ENCODE measurements at regions not wholly inside any gene's neighbourhood (a gene's known extent, or its start where the extent isn't known, plus 50 kb on each side); places are given as distances from the start of the nearest gene placed in this dataset.

DNA sequence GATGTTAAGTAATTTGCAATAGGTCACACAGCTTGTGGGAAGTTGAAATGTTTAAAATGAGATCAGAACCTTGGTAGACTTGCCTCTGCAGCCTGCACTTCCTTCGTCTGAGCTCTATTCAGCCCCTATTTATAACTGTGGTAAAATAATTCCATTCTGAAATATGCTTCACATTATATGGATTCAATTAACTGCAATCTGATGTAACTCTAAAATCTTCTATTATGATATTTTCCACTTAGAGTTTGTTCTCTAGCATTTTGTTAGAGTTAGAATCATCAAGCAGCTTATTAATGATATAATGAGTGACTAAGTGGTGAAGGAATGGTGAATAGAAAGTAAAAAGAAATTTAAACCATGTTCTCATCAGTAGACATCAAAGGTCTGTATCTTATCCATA is 139.6 kb upstream of the ARHGAP28 start:
- Histone ChIP-seq H3K36me3 (ENCODE audit: insufficient read depth, low read length) (no peaks in the 10 kb centered on the region), H3K9me3 (ENCODE audit: insufficient read depth, low read depth, low read length) (no peaks in the 10 kb centered on the region), H3K27me3 (ENCODE audit: insufficient read depth, low read length) (no peaks in the 10 kb centered on the region), H2AFZ (ENCODE audit: low read depth, low read length) (no peak overlapping the region), H3K4me2 (ENCODE audit: low read length) (no peak overlapping the region), H3K4me1 (ENCODE audit: insufficient read depth, low read length) (no peaks in the 10 kb centered on the region), H3K4me3 (ENCODE audit: insufficient read depth, low read depth, low read length) (no peak overlapping the region), H3K79me2 (ENCODE audit: insufficient read depth, low read length) (no peaks in the 10 kb centered on the region), H3K27ac (ENCODE audit: low read depth, low read length) (no peak overlapping the region), H3K9ac (ENCODE audit: low read length) (no peak overlapping the region), H4K20me1 (ENCODE audit: insufficient read depth, low read length) (no peaks in the 10 kb centered on the region)
- FAIRE-seq (no peak), DNase-seq (ENCODE audit: low read depth) (no peak)
- H3K36me3 Mint-ChIP-seq (ENCODE audit: low read depth, unreplicated experiment): no peaks in the 10 kb centered on the region
- H3K4me3 Mint-ChIP-seq (ENCODE audit: unreplicated experiment): no peak overlapping the region
- H3K9me3 Mint-ChIP-seq (ENCODE audit: unreplicated experiment): peaks cover 2% of the 10 kb centered on the region
- TF ChIP-seq, protein P1, sequence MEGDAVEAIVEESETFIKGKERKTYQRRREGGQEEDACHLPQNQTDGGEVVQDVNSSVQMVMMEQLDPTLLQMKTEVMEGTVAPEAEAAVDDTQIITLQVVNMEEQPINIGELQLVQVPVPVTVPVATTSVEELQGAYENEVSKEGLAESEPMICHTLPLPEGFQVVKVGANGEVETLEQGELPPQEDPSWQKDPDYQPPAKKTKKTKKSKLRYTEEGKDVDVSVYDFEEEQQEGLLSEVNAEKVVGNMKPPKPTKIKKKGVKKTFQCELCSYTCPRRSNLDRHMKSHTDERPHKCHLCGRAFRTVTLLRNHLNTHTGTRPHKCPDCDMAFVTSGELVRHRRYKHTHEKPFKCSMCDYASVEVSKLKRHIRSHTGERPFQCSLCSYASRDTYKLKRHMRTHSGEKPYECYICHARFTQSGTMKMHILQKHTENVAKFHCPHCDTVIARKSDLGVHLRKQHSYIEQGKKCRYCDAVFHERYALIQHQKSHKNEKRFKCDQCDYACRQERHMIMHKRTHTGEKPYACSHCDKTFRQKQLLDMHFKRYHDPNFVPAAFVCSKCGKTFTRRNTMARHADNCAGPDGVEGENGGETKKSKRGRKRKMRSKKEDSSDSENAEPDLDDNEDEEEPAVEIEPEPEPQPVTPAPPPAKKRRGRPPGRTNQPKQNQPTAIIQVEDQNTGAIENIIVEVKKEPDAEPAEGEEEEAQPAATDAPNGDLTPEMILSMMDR (IDR thresholded peaks at IDR 0.05; ENCODE audit: insufficient read depth, low read depth, low read length): no peak
- TF ChIP-seq EZH2 (IDR thresholded peaks at IDR 0.05; ENCODE audit: insufficient read depth, low read length): no peak
- peaks cover 9% of the 10 kb centered on the region for H3K4me1 Mint-ChIP-seq (ENCODE audit: low read depth, unreplicated experiment)
- peaks cover 2% of the 10 kb centered on the region for H3K27me3 Mint-ChIP-seq (ENCODE audit: low read depth, unreplicated experiment)
- H3K27ac Mint-ChIP-seq (ENCODE audit: unreplicated experiment): no peak overlapping the region

DNA sequence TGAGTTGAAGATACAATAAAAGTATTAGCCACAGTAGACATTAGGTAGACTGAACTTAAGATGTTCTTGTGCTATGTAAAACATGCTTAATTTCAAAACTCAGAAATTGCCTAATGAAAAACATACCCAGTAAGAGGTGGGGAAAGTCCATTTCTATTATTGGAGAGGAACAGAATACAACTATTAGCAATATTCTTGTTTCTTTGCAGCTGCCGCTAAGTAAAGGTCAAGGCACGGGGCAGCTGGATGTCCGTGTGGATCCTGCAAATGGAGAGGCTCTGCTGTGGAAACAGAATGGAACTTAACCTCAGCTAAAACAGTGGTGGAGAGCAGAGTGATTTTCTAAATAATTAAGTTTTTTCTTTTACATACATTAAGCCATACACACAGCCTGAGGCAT is 139.2 kb upstream of the ARHGAP28 start:
- peaks cover 9% of the 10 kb centered on the region for H3K4me1 Mint-ChIP-seq (ENCODE audit: low read depth, unreplicated experiment)
- Histone ChIP-seq H3K27ac (ENCODE audit: low read depth, low read length) (no peak overlapping the region), H2AFZ (ENCODE audit: low read depth, low read length) (no peak overlapping the region), H3K79me2 (ENCODE audit: insufficient read depth, low read length) (no peaks in the 10 kb centered on the region), H3K4me3 (ENCODE audit: insufficient read depth, low read depth, low read length) (no peak overlapping the region), H4K20me1 (ENCODE audit: insufficient read depth, low read length) (no peaks in the 10 kb centered on the region), H3K9me3 (ENCODE audit: insufficient read depth, low read depth, low read length) (no peaks in the 10 kb centered on the region), H3K4me2 (ENCODE audit: low read length) (no peak overlapping the region), H3K4me1 (ENCODE audit: insufficient read depth, low read length) (no peaks in the 10 kb centered on the region), H3K36me3 (ENCODE audit: insufficient read depth, low read length) (no peaks in the 10 kb centered on the region), H3K9ac (ENCODE audit: low read length) (no peak overlapping the region), H3K27me3 (ENCODE audit: insufficient read depth, low read length) (no peaks in the 10 kb centered on the region)
- DNase-seq (ENCODE audit: low read depth) (no peak), FAIRE-seq (no peak)
- peaks cover 2% of the 10 kb centered on the region for H3K9me3 Mint-ChIP-seq (ENCODE audit: unreplicated experiment)
- H3K36me3 Mint-ChIP-seq (ENCODE audit: low read depth, unreplicated experiment): no peaks in the 10 kb centered on the region
- TF ChIP-seq, protein P1 (IDR thresholded peaks at IDR 0.05; ENCODE audit: insufficient read depth, low read depth, low read length): no peak
- TF ChIP-seq EZH2 (IDR thresholded peaks at IDR 0.05; ENCODE audit: insufficient read depth, low read length): no peak
- H3K4me3 Mint-ChIP-seq (ENCODE audit: unreplicated experiment): no peak overlapping the region
- H3K27ac Mint-ChIP-seq (ENCODE audit: unreplicated experiment): no peak overlapping the region
- H3K27me3 Mint-ChIP-seq (ENCODE audit: low read depth, unreplicated experiment): peaks cover 1% of the 10 kb centered on the region

DNA sequence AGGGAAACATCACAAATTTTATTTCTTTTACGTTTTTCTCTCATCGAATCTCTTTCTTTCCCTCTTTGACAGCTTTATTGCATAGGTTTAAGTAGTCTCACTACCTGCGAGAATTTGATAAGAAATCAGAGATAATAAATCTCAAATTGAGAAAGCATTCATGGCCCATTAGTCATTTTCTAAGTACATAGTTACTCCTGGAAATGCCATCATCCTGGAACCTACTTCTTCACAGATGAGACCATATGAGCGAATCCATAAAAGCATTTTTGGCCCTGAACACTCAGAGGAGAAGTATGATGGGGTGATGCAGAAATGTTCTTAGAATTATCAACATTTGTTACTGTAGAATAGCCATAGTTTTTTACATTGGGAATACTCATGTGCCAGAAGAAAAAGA is 138.0 kb upstream of the ARHGAP28 start:
- Histone ChIP-seq H3K4me1 (ENCODE audit: insufficient read depth, low read length) (no peaks in the 10 kb centered on the region), H3K4me2 (ENCODE audit: low read length) (no peak overlapping the region), H3K36me3 (ENCODE audit: insufficient read depth, low read length) (no peaks in the 10 kb centered on the region), H3K27me3 (ENCODE audit: insufficient read depth, low read length) (no peaks in the 10 kb centered on the region), H3K4me3 (ENCODE audit: insufficient read depth, low read depth, low read length) (no peak overlapping the region), H3K9ac (ENCODE audit: low read length) (no peak overlapping the region), H2AFZ (ENCODE audit: low read depth, low read length) (no peak overlapping the region), H3K27ac (ENCODE audit: low read depth, low read length) (no peak overlapping the region), H3K9me3 (ENCODE audit: insufficient read depth, low read depth, low read length) (no peaks in the 10 kb centered on the region), H3K79me2 (ENCODE audit: insufficient read depth, low read length) (no peaks in the 10 kb centered on the region), H4K20me1 (ENCODE audit: insufficient read depth, low read length) (no peaks in the 10 kb centered on the region)
- Mint-ChIP-seq H3K9me3 (ENCODE audit: unreplicated experiment) (peaks cover 2% of the 10 kb centered on the region), H3K4me1 (ENCODE audit: low read depth, unreplicated experiment) (peaks cover 9% of the 10 kb centered on the region), H3K4me3 (ENCODE audit: unreplicated experiment) (no peak overlapping the region), H3K27me3 (ENCODE audit: low read depth, unreplicated experiment) (no peaks in the 10 kb centered on the region), H3K36me3 (ENCODE audit: low read depth, unreplicated experiment) (no peaks in the 10 kb centered on the region), H3K27ac (ENCODE audit: unreplicated experiment) (no peak overlapping the region)
- FAIRE-seq (no peak), DNase-seq (ENCODE audit: low read depth) (no peak)
- TF ChIP-seq EZH2 (IDR thresholded peaks at IDR 0.05; ENCODE audit: insufficient read depth, low read length): no peak
- TF ChIP-seq, protein P1 (IDR thresholded peaks at IDR 0.05; ENCODE audit: insufficient read depth, low read depth, low read length): no peak
